ENCODE measurements at regions not wholly inside any gene's neighbourhood (a gene's known extent, or its start where the extent isn't known, plus 50 kb on each side); places are given as distances from the start of the nearest gene placed in this dataset.

DNA sequence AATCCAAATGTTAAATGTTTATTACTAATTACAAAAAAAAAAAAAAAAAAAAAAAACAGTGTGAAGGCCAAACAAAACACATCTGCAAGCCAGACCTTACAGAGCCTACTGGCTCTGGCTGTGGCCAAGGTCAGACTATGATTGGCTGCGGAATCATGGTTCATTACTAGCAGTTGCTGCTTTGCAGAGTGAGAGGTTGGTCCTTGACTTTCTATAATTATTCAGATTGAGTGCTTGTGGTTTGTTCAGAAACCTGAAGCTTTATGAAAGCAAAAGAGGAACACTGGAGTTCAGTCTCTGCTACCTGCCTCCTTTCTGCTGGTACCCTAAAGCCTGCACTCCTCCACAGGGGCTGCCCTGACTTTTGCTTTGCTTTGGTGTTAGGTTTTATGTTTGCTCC is 550.9 kb downstream of the BCL11B start:
- TF ChIP-seq, protein P1, sequence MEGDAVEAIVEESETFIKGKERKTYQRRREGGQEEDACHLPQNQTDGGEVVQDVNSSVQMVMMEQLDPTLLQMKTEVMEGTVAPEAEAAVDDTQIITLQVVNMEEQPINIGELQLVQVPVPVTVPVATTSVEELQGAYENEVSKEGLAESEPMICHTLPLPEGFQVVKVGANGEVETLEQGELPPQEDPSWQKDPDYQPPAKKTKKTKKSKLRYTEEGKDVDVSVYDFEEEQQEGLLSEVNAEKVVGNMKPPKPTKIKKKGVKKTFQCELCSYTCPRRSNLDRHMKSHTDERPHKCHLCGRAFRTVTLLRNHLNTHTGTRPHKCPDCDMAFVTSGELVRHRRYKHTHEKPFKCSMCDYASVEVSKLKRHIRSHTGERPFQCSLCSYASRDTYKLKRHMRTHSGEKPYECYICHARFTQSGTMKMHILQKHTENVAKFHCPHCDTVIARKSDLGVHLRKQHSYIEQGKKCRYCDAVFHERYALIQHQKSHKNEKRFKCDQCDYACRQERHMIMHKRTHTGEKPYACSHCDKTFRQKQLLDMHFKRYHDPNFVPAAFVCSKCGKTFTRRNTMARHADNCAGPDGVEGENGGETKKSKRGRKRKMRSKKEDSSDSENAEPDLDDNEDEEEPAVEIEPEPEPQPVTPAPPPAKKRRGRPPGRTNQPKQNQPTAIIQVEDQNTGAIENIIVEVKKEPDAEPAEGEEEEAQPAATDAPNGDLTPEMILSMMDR (tag by site-specific recombination; IDR thresholded peaks at IDR 0.05): no peak
- TF ChIP-seq ZNF140 (tag by site-specific recombination; IDR thresholded peaks at IDR 0.05) (no peak), ZNF658 (tag by site-specific recombination; IDR thresholded peaks at IDR 0.05) (no peak)
